DND-41 (cell line): ENCODE measurements at regions not wholly inside any gene's neighbourhood (a gene's known extent, or its start where the extent isn't known, plus 50 kb on each side); places are given as distances from the start of the nearest gene placed in this dataset.

Experiments
- CTCF ChIP-seq: IDR thresholded peaks from 2 replicates; pipeline ENCODE4 v1.5.1; 2012; ENCODE audit warnings: borderline replicate concordance, low read length, moderate library complexity, mild to moderate bottlenecking; ENCODE audit not compliant: poor library complexity, severe bottlenecking; ENCODE audit errors: extremely low read depth
- EZH2 ChIP-seq: IDR thresholded peaks from 3 replicates; pipeline ENCODE4 v1.6.1; 2012; ENCODE audit warnings: borderline replicate concordance, low read depth, mild to moderate bottlenecking, moderate library complexity, low read length, inconsistent platforms; ENCODE audit not compliant: severe bottlenecking

GRCh38 chr4:19472666-19473065 is 779.0 kb upstream of the SLIT2 start:
- TF ChIP-seq CTCF (no peak), EZH2 (no peak)
